ENCODE measurements at regions not wholly inside any gene's neighbourhood (a gene's known extent, or its start where the extent isn't known, plus 50 kb on each side); places are given as distances from the start of the nearest gene placed in this dataset.
"Not testable (repeated sequence)": the region's sequence is repeated elsewhere in the genome, so short reads cannot be mapped to it uniquely, and the experiment has no call there.

DNA sequence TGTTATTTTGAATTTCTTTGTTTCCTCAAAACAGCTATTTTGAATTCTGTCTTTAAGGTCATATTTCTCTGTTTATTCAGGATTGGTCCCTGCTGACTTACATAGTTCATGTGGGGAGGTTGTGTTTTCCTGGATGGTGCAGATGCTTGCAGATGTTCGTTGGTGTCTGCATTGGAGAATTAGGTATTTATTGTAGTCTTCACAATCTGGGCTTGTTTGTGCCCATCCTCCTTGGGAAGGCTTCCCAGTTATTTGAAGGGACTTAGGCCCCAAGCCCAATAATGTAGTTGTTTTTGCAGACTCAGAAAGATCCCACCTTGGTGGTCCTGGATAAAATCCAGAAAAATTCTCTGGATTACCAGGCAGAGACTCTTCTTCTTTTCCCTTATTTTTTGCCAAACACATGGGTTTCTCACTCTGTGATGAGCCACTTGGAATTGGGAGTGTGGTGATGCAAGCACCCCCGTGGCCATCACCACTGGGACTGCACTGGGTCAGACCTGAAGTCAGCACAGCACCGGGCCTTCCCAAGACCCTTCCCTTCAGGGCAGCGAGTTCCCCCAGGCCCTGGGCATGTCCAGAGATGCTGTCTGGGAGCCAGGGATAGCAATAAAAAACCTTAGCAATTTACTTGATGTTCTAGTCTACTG, 81.6 kb upstream of the EZR start:
- peaks cover 14% of the 10 kb centered on the region for H3K9me3 Mint-ChIP-seq
- no peaks in the 10 kb centered on the region for H3K4me1 Mint-ChIP-seq (ENCODE audit: low read depth)
- ATAC-seq, result no peak
- DNase-seq, result no peak
- peaks cover 2% of the 10 kb centered on the region for H3K36me3 Mint-ChIP-seq (ENCODE audit: insufficient read depth)
- no peaks in the 10 kb centered on the region for H3K27me3 Mint-ChIP-seq (ENCODE audit: low read depth)
- no peak overlapping the region for H3K4me3 Mint-ChIP-seq

DNA sequence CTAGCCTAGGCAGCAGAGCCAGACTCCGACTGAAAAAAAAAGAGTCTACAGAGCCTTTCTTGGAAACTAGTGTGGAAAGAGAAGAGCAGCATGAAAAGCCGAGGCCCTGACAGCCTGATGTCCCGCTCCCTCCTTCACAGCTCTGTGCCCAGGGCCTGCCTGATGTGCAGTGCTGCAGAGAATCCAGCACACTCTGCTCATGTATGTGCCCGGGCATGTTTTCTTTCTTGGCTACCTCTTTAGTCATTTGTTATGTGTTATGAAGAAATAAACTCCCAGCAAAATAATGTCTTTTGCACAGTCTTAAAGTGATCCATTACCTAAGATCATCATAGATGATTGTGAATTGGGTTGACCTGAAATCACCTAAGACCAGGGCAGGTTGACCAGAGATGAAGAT, 78.1 kb upstream of the EZR start:
- Mint-ChIP-seq H3K4me1 (ENCODE audit: low read depth) (no peaks in the 10 kb centered on the region), H3K36me3 (ENCODE audit: insufficient read depth) (no peaks in the 10 kb centered on the region), H3K27me3 (ENCODE audit: low read depth) (no peaks in the 10 kb centered on the region), H3K4me3 (no peak overlapping the region), H3K9me3 (no peaks in the 10 kb centered on the region)
- no peak for ATAC-seq
- no peak for DNase-seq

DNA sequence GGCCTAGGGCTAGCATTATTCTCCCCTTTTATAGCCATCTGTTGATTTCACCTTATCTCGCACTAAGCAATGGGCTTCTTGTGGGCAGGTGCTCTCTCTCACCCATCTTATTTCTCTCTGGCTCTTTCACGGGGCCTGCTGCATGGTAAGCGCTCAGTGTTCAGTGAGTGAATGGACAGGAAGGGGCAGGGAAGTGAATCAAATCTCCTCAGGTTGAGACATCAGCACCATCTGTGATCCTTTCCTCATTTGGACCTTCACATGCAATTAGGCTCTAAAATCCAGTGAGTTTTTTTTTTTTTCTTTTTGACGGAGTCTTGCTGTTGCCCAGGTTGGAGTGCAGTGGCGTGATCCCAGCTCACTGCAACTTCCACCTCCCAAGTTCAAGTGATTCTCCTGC, 76.5 kb upstream of the EZR start:
- H3K9me3 Mint-ChIP-seq, result no peaks in the 10 kb centered on the region
- H3K4me1 Mint-ChIP-seq (ENCODE audit: low read depth), result no peaks in the 10 kb centered on the region
- ATAC-seq (no peak), DNase-seq (no peak)
- no peaks in the 10 kb centered on the region for H3K27me3 Mint-ChIP-seq (ENCODE audit: low read depth)
- no peak overlapping the region for H3K4me3 Mint-ChIP-seq
- H3K36me3 Mint-ChIP-seq (ENCODE audit: insufficient read depth), result no peaks in the 10 kb centered on the region

DNA sequence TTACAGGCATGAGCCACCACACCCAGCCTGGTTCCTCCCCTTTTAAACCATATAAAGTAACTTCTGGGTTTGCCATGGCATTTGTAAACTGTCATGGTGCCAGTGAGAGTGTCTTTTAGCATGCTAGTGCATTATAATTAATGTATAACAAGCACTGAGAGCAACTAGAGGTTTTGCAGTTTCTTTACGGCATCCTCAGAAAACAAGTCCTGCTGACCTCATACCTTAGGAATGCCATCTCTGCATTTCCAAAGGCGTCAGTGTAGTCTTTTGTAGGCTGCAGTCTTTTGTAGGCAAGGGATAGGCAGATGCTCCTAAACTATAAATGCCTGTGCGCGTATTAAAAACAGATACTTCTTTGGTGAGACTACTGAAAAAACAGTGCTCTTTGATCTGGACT, 75.0 kb upstream of the EZR start:
- H3K9me3 Mint-ChIP-seq, result no peaks in the 10 kb centered on the region
- no peak overlapping the region for H3K4me3 Mint-ChIP-seq
- no peaks in the 10 kb centered on the region for H3K4me1 Mint-ChIP-seq (ENCODE audit: low read depth)
- H3K27me3 Mint-ChIP-seq (ENCODE audit: low read depth), result no peaks in the 10 kb centered on the region
- no peak for DNase-seq
- H3K36me3 Mint-ChIP-seq (ENCODE audit: insufficient read depth), result no peaks in the 10 kb centered on the region
- no peak for ATAC-seq

DNA sequence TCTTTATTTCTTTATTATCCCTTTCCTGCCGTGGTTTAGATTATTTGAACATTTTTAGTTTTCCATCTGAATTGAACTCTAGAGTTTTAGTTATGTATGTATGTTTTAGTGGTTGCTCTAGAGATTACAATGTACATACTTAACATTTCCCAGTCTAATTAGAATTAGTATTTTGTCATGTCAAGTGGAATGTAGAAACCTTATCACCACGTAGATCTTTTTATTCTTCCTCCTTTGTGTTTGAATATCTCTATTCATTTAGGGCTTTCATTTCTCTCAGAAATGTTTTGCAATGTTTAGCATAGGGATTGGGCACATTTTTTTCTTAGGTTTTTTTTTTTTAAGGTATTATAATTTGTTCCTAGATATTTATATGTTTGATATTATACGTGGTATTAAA, 73.1 kb upstream of the EZR start:
- no peak for ATAC-seq
- no peaks in the 10 kb centered on the region for H3K4me1 Mint-ChIP-seq (ENCODE audit: low read depth)
- H3K27me3 Mint-ChIP-seq (ENCODE audit: low read depth), result no peaks in the 10 kb centered on the region
- H3K36me3 Mint-ChIP-seq (ENCODE audit: insufficient read depth), result no peaks in the 10 kb centered on the region
- H3K4me3 Mint-ChIP-seq, result no peak overlapping the region
- no peak for DNase-seq
- H3K9me3 Mint-ChIP-seq, result no peaks in the 10 kb centered on the region

DNA sequence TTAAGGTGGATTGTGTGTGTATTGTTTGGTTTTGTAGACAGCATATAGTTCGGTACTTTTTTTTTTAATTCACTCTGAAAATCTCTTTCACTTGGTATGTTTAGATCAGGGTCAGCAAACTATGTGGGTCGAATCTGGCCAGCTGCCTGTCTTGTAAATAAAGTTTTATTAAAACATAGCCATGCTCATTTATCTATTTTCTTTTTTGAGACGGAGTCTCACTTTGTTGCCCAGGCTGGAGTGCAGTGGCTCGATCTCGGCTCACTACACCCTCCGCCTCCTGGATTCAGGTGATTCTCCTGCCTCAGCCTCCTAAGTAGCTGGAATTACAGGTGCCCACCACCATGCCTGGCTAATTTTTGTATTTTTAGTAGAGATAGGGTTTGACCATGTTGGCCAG, 72.4 kb upstream of the EZR start:
- not testable (repeated sequence) for DNase-seq; ATAC-seq; H3K27me3 Mint-ChIP-seq (ENCODE audit: low read depth); H3K4me3 Mint-ChIP-seq; H3K9me3 Mint-ChIP-seq; H3K4me1 Mint-ChIP-seq (ENCODE audit: low read depth); H3K36me3 Mint-ChIP-seq (ENCODE audit: insufficient read depth)

DNA sequence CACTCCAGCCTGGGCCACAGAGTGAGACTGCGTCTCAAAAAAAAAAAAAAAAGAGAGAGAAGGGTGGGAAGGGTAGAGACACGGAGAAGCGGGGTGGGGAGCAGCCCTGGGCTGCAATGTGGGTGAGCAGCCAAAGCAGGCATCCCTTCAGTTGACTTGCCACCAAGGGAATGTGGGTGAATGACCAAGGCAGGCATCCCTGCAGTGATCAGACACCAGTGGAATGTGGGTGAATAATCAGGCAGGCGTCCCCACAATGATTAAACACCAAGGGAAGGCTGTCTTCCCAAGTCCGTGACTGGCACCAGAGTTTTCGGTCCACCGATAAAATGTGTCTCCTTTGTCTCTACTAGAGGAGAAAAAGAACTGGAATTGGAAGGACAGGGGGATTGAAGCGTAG, 69.0 kb upstream of the EZR start:
- not testable (repeated sequence) for H3K9me3 Mint-ChIP-seq; H3K36me3 Mint-ChIP-seq (ENCODE audit: insufficient read depth); H3K4me3 Mint-ChIP-seq; H3K4me1 Mint-ChIP-seq (ENCODE audit: low read depth); H3K27me3 Mint-ChIP-seq (ENCODE audit: low read depth); ATAC-seq; DNase-seq

DNA sequence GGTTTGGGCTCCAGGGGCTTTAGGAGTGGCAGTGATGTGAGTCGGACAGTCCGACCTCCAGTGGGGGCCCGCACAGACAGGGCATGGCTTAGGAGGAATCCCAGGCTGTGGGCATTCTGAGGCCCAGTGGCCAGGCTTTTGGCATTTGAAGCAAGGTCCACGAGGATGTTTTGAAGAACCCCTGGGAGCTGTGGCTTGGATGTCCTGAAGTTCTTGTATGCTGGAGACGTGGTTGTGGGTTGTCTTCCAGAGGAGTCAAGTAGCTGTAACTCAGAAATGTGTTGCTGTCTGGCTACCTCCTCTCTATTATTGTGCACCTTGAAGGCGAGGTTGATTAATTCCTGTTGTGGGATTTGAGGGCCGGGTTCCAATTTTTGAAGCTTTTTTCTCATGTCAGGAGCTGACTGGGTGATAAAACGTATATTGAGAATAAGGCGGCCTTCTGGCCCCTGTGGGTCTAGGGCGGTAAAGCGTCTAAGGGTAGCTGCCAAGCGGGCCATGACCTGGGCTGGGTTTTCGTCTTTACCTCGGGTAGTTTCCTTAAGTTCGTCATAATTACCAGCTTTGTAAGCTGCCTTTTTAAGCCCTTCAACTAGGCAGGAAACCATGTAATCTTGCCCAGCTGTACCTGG, 67.3 kb upstream of the EZR start:
- H3K9me3 Mint-ChIP-seq; ATAC-seq; H3K36me3 Mint-ChIP-seq (ENCODE audit: insufficient read depth); H3K4me1 Mint-ChIP-seq (ENCODE audit: low read depth); H3K27me3 Mint-ChIP-seq (ENCODE audit: low read depth); DNase-seq; H3K4me3 Mint-ChIP-seq: not testable (repeated sequence)

DNA sequence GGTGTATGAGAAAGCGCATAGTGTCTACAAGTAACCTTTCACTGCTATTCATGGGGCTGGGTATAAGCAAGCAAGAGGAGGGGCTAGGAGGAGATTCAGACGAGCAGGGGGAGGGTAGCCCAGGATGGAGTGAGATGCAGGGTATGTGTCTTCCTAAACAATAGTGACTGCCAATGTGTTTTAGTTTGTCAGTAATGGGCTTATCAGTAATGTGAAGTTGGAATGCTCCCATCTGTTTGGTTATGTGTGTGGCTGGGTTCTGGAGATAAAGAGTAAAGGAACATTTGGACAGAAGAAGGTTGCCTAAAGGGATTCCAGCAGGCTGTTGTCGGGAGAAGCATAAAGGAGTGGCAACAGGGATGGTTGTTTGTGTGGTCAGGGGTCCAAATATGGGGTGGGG, 62.7 kb upstream of the EZR start:
- H3K36me3 Mint-ChIP-seq (ENCODE audit: insufficient read depth); H3K27me3 Mint-ChIP-seq (ENCODE audit: low read depth); H3K9me3 Mint-ChIP-seq; DNase-seq; H3K4me3 Mint-ChIP-seq; H3K4me1 Mint-ChIP-seq (ENCODE audit: low read depth); ATAC-seq: not testable (repeated sequence)

DNA sequence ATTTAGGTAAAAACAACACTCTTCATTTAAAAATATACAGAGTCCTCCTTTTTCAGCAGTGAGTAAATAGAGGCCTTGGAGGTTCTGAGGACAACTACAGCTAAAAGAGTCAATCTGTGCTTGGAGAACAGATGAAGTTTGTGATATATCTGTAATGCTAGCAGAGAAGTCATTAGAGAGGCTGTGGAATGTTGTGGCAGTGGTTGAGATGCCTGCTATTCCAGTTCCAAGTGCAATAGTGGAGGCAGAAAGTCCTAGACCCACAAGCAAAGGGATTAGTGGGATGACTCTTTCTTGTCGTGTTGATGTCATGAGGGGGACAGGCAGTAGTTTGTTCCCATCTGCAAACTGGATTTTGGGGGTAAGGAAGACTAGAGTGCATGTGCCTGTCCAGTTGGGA, 62.1 kb upstream of the EZR start:
- H3K4me3 Mint-ChIP-seq; H3K9me3 Mint-ChIP-seq; ATAC-seq; H3K36me3 Mint-ChIP-seq (ENCODE audit: insufficient read depth); H3K27me3 Mint-ChIP-seq (ENCODE audit: low read depth); H3K4me1 Mint-ChIP-seq (ENCODE audit: low read depth); DNase-seq: not testable (repeated sequence)

DNA sequence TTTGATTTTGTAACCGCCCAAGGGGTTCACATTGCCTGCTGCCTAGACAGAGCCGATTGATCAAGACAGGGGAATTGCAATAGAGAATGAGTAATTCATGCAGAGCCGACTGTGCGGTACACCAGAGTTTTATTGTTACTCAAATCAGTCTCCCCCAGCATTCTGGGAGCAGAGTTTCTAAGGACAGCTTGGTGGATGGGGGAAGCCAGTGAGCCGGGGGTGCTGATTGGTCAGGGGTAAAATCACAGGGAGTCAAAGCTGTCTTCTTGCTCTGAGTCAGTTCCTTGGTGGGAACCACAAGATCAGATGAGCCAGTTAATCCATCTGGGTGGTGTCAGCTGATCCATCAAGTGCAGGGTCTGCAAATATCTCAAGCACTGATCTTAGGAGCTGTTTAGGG, 60.0 kb upstream of the EZR start:
- H3K4me1 Mint-ChIP-seq (ENCODE audit: low read depth), result peaks cover 7% of the 10 kb centered on the region

DNA sequence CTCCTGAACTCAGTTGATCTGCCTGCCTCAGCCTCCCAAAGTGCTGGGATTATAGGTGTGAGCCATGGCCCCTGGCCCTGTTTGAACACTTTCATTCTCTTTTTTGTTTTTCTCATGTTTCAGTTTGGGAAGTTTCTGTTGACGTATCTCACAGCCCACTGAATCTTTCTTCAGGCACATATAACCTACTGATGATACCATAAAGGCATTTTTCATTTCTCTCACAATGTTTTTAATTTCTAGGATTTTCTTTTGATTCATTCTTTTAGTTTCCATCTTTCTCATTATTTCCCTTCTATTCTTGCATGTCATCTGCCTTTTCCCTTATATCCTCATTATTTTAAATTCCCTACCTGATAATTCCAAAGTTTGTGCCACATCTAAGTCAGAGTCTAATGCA, 58.5 kb upstream of the EZR start:
- Mint-ChIP-seq H3K27me3 (ENCODE audit: low read depth) (no peaks in the 10 kb centered on the region), H3K4me3 (no peak overlapping the region), H3K36me3 (ENCODE audit: insufficient read depth) (no peaks in the 10 kb centered on the region), H3K9me3 (peaks cover 4% of the 10 kb centered on the region), H3K4me1 (ENCODE audit: low read depth) (peaks cover 7% of the 10 kb centered on the region)
- no peak for ATAC-seq
- DNase-seq, result no peak

More for the DNA sequence above, 60.0 kb upstream of the EZR start:
- Mint-ChIP-seq H3K9me3 (peaks cover 4% of the 10 kb centered on the region), H3K36me3 (ENCODE audit: insufficient read depth) (no peaks in the 10 kb centered on the region), H3K27me3 (ENCODE audit: low read depth) (no peaks in the 10 kb centered on the region), H3K4me3 (no peak overlapping the region)
- ATAC-seq (peak; percentile 95 to 98), DNase-seq (peak; percentile 11)

DNA sequence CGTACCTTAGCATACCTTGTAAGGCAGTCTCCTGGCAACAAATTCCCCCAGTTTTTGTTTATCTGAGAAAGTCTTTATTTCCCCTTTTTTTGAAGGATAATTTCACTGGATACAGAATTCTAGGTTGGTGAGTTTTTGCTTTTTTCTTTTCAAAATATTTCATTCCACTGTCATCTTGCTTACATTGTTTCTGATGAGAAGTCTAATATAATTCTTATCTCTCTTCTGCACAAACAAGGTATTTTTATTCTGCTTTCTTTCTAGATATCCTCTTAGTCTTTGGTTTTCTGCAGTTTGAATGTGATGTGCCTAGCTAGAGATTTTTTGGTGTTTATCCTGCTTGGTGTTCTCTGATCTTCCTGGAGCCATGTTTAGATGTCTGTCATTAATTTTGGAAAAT, 57.7 kb upstream of the EZR start:
- no peak for DNase-seq
- Mint-ChIP-seq H3K27me3 (ENCODE audit: low read depth) (no peaks in the 10 kb centered on the region), H3K4me3 (no peak overlapping the region), H3K4me1 (ENCODE audit: low read depth) (peaks cover 7% of the 10 kb centered on the region), H3K36me3 (ENCODE audit: insufficient read depth) (no peaks in the 10 kb centered on the region), H3K9me3 (peaks cover 4% of the 10 kb centered on the region)
- no peak for ATAC-seq

DNA sequence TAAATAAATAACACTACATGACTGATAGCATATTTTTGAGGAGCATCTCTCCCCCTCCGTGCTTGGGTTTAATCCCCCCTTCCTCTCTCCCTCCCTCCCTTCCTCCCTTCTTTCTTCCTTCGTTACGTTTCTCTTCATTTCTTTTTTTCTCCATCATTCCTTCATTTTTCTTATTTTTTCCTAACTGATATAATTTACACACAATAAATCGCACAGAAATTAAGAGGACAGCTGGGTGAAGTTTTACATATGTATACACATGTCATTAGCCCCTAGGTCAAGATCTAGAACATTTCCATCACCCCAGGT, 51.4 kb upstream of the EZR start:
- ATAC-seq, result no peak
- peaks cover 33% of the 10 kb centered on the region for H3K4me1 Mint-ChIP-seq (ENCODE audit: low read depth)
- no peaks in the 10 kb centered on the region for H3K9me3 Mint-ChIP-seq
- H3K27me3 Mint-ChIP-seq (ENCODE audit: low read depth), result no peaks in the 10 kb centered on the region
- peak overlapping the region; percentile 55 for H3K4me3 Mint-ChIP-seq
- DNase-seq, result no peak
- no peaks in the 10 kb centered on the region for H3K36me3 Mint-ChIP-seq (ENCODE audit: insufficient read depth)

DNA sequence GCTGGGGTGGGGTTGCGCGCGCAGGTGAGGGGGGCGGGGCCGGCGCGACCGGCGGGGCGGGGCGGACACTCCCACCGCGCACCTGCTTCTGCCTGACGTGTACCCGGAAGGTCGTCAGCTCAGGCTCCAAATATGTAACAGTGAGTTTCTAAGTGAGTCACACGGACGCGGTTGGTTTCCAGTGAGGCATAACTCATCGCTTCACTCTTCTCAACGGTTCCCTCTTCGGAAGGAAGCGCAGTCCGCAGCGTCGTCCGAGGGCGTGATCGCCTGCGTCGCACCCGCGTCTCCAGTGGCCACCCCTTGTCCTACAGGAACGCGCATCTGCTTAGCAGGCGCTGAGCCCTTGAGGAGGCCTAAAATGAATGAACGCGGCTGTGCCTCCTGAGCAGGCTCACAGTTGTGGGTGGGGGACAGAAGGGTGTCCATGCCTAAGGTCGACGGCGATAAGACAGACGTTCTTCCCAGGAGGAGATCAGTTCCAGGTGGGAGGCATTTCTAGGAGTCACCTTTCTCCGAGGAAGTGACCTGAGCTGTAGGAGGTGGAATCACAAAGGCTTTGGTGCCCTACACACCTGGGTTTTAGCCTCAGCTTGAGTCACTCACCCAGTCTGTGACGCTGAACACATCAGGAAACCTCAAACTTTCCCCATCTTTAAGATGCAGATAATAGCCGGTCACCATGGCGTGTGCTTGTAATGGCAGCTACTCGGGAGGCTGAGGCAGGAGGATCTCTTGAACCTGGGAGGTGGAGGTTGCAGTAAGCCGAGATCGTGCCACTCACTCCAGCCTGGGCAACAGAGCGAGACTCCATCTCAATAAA, 50.9 kb upstream of the EZR start:
- peak; percentile 90 to 92 for ATAC-seq
- Mint-ChIP-seq H3K27me3 (ENCODE audit: low read depth) (no peaks in the 10 kb centered on the region), H3K4me3 (peak overlapping the region; percentile 85), H3K9me3 (no peaks in the 10 kb centered on the region), H3K36me3 (ENCODE audit: insufficient read depth) (no peaks in the 10 kb centered on the region), H3K4me1 (ENCODE audit: low read depth) (peaks cover 33% of the 10 kb centered on the region)
- peak; percentile 55 for DNase-seq

Data from activated T-cell treated with anti-CD3 and anti-CD28 coated beads, Interleukin-2, amount 50 U/mL, for 4 hours (primary cell).